OCI-LY1 (cell line): ENCODE measurements at regions not wholly inside any gene's neighbourhood (a gene's known extent, or its start where the extent isn't known, plus 50 kb on each side); places are given as distances from the start of the nearest gene placed in this dataset.

Experiments used
- H2AFZ ChIP-seq: fragments of 200-600 bp; sonication (generic), shearing (Covaris generic); 2 replicates; pipeline ENCODE4 v1.6.0; 2014; ENCODE audit warnings: antibody characterized with exemption, mild to moderate bottlenecking, low read length
- H3F3A ChIP-seq: fragments of 200-600 bp; sonication (generic), shearing (Covaris generic); 2 replicates; pipeline ENCODE4 v1.6.0; 2014; ENCODE audit warnings: mild to moderate bottlenecking, antibody characterized with exemption, low read length, moderate library complexity; ENCODE audit not compliant: insufficient read depth
- H3K27ac ChIP-seq: fragments of 200-600 bp; sonication (generic); 2 replicates; pipeline ENCODE4 v1.5.1; 2014; ENCODE audit warnings: low read length, mixed run types, mild to moderate bottlenecking, low read depth; ENCODE audit not compliant: poor library complexity, severe bottlenecking
- H3K27me3 ChIP-seq: fragments of 200-600 bp; sonication (generic); 2 replicates; pipeline ENCODE4 v1.6.0; 2014; ENCODE audit warnings: antibody characterized with exemption, mild to moderate bottlenecking, low read length, moderate library complexity; ENCODE audit not compliant: insufficient read depth
- H3K36me3 ChIP-seq: fragments of 200-600 bp; sonication (generic); 2 replicates; pipeline ENCODE4 v1.6.1; 2014; ENCODE audit warnings: mild to moderate bottlenecking, antibody characterized with exemption, low read length, moderate library complexity, mixed read lengths; ENCODE audit not compliant: insufficient read depth
- H3K4me1 ChIP-seq: fragments of 200-600 bp; sonication (generic); 2 replicates; pipeline ENCODE4 v1.5.1; 2014; ENCODE audit warnings: mild to moderate bottlenecking, low read length, moderate library complexity; ENCODE audit not compliant: insufficient read depth, severe bottlenecking
- H3K4me2 ChIP-seq: fragments of 200-600 bp; sonication (generic), shearing (Covaris generic); 2 replicates; pipeline ENCODE4 v1.6.1; 2014; ENCODE audit warnings: low read length
- H3K4me3 ChIP-seq: fragments of 200-600 bp; sonication (generic); 2 replicates; pipeline ENCODE4 v1.5.1; 2014; ENCODE audit warnings: low read length, low read depth, mild to moderate bottlenecking, mixed read lengths; ENCODE audit not compliant: poor library complexity, severe bottlenecking
- H3K79me2 ChIP-seq: fragments of 200-600 bp; shearing (Covaris generic); 2 replicates; pipeline ENCODE4 v1.6.1; 2016; ENCODE audit warnings: mixed run types, low read length, mixed read lengths; ENCODE audit not compliant: insufficient read depth
- H3K9ac ChIP-seq: fragments of 200-600 bp; sonication (generic), shearing (Covaris generic); 2 replicates; pipeline ENCODE4 v1.6.1; 2014; ENCODE audit warnings: mild to moderate bottlenecking, low read length, mixed read lengths
- H3K9me2 ChIP-seq: fragments of 200-600 bp; sonication (generic), shearing (Covaris generic); 2 replicates; pipeline ENCODE4 v1.6.1; 2014; ENCODE audit warnings: low read depth, mild to moderate bottlenecking, low read length, mixed read lengths
- H3K9me3 ChIP-seq: fragments of 200-600 bp; shearing (Covaris generic); 2 replicates; pipeline ENCODE4 v1.6.1; 2014; ENCODE audit warnings: low read length, mixed read lengths
- H4K20me1 ChIP-seq: fragments of 200-600 bp; sonication (generic), shearing (Covaris generic); 2 replicates; pipeline ENCODE4 v1.6.0; 2016; ENCODE audit warnings: mild to moderate bottlenecking, low read length; ENCODE audit not compliant: insufficient read depth
- CTCF ChIP-seq: fragments of 200-600 bp; sonication (generic), shearing (Covaris generic); IDR thresholded peaks from 2 replicates; pipeline ENCODE4 v1.5.1; 2017; ENCODE audit warnings: mild to moderate bottlenecking, antibody characterized with exemption, low read length, moderate library complexity, mixed read lengths
- EZH2 ChIP-seq: fragments of 200-600 bp; sonication (generic), shearing (Covaris generic); IDR thresholded peaks from 2 replicates; pipeline ENCODE4 v1.8.0; 2017; ENCODE audit warnings: borderline replicate concordance, mixed run types, mild to moderate bottlenecking, antibody characterized with exemption, low read length, moderate library complexity, mixed read lengths

GRCh38 chr4:45518832-45519231 is 605.0 kb downstream of the GABRG1 start:
- no peaks in the 10 kb centered on the region for H3K36me3 ChIP-seq
- H3K4me2 ChIP-seq = no peak overlapping the region
- H3K4me3 ChIP-seq = no peak overlapping the region
- H3K4me1 ChIP-seq = no peaks in the 10 kb centered on the region
- H3K27me3 ChIP-seq = no peaks in the 10 kb centered on the region
- H2AFZ ChIP-seq = no peak overlapping the region
- no peaks in the 10 kb centered on the region for H3K9me3 ChIP-seq
- H4K20me1 ChIP-seq = no peaks in the 10 kb centered on the region
- no peaks in the 10 kb centered on the region for H3K9me2 ChIP-seq
- H3K27ac ChIP-seq = no peak overlapping the region
- no peak overlapping the region for H3K9ac ChIP-seq
- no peak for TF ChIP-seq CTCF
- no peak for TF ChIP-seq EZH2
- H3K79me2 ChIP-seq = no peaks in the 10 kb centered on the region
- no peaks in the 10 kb centered on the region for H3F3A ChIP-seq

- Histone ChIP-seq H3K9me2 (no peaks in the 10 kb centered on the region), H3K4me1 (no peaks in the 10 kb centered on the region), H4K20me1 (no peaks in the 10 kb centered on the region), H3K79me2 (no peaks in the 10 kb centered on the region), H3K27me3 (no peaks in the 10 kb centered on the region), H3K4me2 (no peak overlapping the region), H3K27ac (no peak overlapping the region), H3K9me3 (no peaks in the 10 kb centered on the region), H2AFZ (no peak overlapping the region; the same call in 1 of the 2 replicates), H3K4me3 (no peak overlapping the region), H3K36me3 (no peaks in the 10 kb centered on the region), H3K9ac (no peak overlapping the region), H3F3A (no peaks in the 10 kb centered on the region)
- TF ChIP-seq EZH2 (no peak), CTCF (no peak)
These were observed 621.4 kb downstream of the GABRG1 start for GRCh38 chr4:45502471-45502870.

GRCh38 chr4:45484740-45485139 is 639.1 kb downstream of the GABRG1 start:
- Histone ChIP-seq H2AFZ (no peak overlapping the region), H3K27me3 (no peaks in the 10 kb centered on the region), H3K4me3 (no peak overlapping the region), H3K9ac (no peak overlapping the region), H3K9me2 (no peaks in the 10 kb centered on the region), H3K36me3 (no peaks in the 10 kb centered on the region), H3K4me1 (no peaks in the 10 kb centered on the region), H3K79me2 (no peaks in the 10 kb centered on the region), H3K9me3 (no peaks in the 10 kb centered on the region), H3K27ac (no peak overlapping the region), H3K4me2 (no peak overlapping the region), H4K20me1 (no peaks in the 10 kb centered on the region), H3F3A (no peaks in the 10 kb centered on the region)
- TF ChIP-seq EZH2 (no peak), CTCF (no peak)
